GM19455 (cell line): ENCODE measurements at regions not wholly inside any gene's neighbourhood (a gene's known extent, or its start where the extent isn't known, plus 50 kb on each side); places are given as distances from the start of the nearest gene placed in this dataset.
"Not testable (repeated sequence)": the region's sequence is repeated elsewhere in the genome, so short reads cannot be mapped to it uniquely, and the experiment has no call there.

Source experiments
- ATAC-seq: cut with Tn5 transposase; IDR thresholded peaks from one replicate; pipeline ENCODE4 v1.9.1; 2021; ENCODE audit not compliant: unreplicated experiment

- no peak for ATAC-seq
These were observed 1239.1 kb downstream of the CDH12 start for GRCh38 chr5:21613971-21614488.

GRCh38 chr5:21603796-21604195 is 1249.3 kb downstream of the CDH12 start:
- no peak for ATAC-seq

GRCh38 chr5:21594566-21594965 is 1258.6 kb downstream of the CDH12 start:
- no peak for ATAC-seq

- ATAC-seq = no peak
These were observed 1259.9 kb downstream of the CDH12 start for GRCh38 chr5:21593261-21593660.

- no peak for ATAC-seq
These were observed 1271.6 kb downstream of the CDH12 start for GRCh38 chr5:21581508-21581907.

GRCh38 chr5:21574961-21575360 is 1278.2 kb downstream of the CDH12 start:
- ATAC-seq = no peak

GRCh38 chr5:21574438-21574837 is 1278.7 kb downstream of the CDH12 start:
- ATAC-seq = no peak

GRCh38 chr5:21573416-21574314 is 1279.5 kb downstream of the CDH12 start:
- ATAC-seq = no peak

- not testable (repeated sequence) for ATAC-seq
These were observed 1281.9 kb downstream of the CDH12 start for GRCh38 chr5:21571196-21571595.

- not testable (repeated sequence) for ATAC-seq
These were observed 1294.0 kb downstream of the CDH12 start for GRCh38 chr5:21559109-21559508.

GRCh38 chr5:21552263-21552662 is 1300.9 kb downstream of the CDH12 start:
- not testable (repeated sequence) for ATAC-seq

GRCh38 chr5:21550916-21551315 is 1302.2 kb downstream of the CDH12 start:
- not testable (repeated sequence) for ATAC-seq

GRCh38 chr5:21547656-21548055 is 1305.5 kb downstream of the CDH12 start:
- ATAC-seq = not testable (repeated sequence)

- ATAC-seq = not testable (repeated sequence)
These were observed 1318.0 kb downstream of the CDH12 start for GRCh38 chr5:21535114-21535513.

- ATAC-seq = not testable (repeated sequence)
These were observed 1332.0 kb downstream of the CDH12 start for GRCh38 chr5:21521157-21521556.

- not testable (repeated sequence) for ATAC-seq
These were observed 1356.2 kb downstream of the CDH12 start for GRCh38 chr5:21496926-21497325.

GRCh38 chr5:21496056-21496455 is 1357.1 kb downstream of the CDH12 start:
- ATAC-seq = not testable (repeated sequence)

GRCh38 chr5:21495235-21495634 is 1357.9 kb downstream of the CDH12 start:
- ATAC-seq = not testable (repeated sequence)

GRCh38 chr5:21494033-21494432 is 1359.1 kb downstream of the CDH12 start:
- ATAC-seq = not testable (repeated sequence)

- not testable (repeated sequence) for ATAC-seq
These were observed 1362.0 kb downstream of the CDH12 start for GRCh38 chr5:21491182-21491581.

- not testable (repeated sequence) for ATAC-seq
These were observed 1364.3 kb downstream of the CDH12 start for GRCh38 chr5:21488828-21489227.

GRCh38 chr5:21485458-21486000 is 1367.6 kb downstream of the CDH12 start:
- ATAC-seq = not testable (repeated sequence)
